PC-3 (cell line): ENCODE measurements at regions not wholly inside any gene's neighbourhood (a gene's known extent, or its start where the extent isn't known, plus 50 kb on each side); places are given as distances from the start of the nearest gene placed in this dataset.

Experiments used
- CTCF ChIP-seq: fragments of 300-600 bp; sonication (generic); conservative IDR thresholded peaks from 2 replicates; pipeline ENCODE4 v1.5.1; 2017; ENCODE audit warnings: antibody characterized with exemption, low read depth, mild to moderate bottlenecking, low read length
- EZH2 ChIP-seq: fragments of 300-600 bp; sonication (generic); IDR thresholded peaks from one replicate; pipeline ENCODE4 v1.6.1; 2017; ENCODE audit warnings: antibody characterized with exemption, mild to moderate bottlenecking, low read length; ENCODE audit not compliant: unreplicated experiment
- EZH2phosphoT487 ChIP-seq: fragments of 300-600 bp; sonication (generic); IDR thresholded peaks from 2 replicates; pipeline ENCODE4 v1.6.1; 2018; ENCODE audit warnings: mild to moderate bottlenecking, antibody characterized with exemption, low read length, borderline replicate concordance

- TF ChIP-seq EZH2phosphoT487 (no peak), CTCF (no peak), EZH2 (no peak)
Measured at GRCh38 chr22:46051646-46052045, 74.7 kb upstream of the WNT7B start.
